Epidermal melanocyte (primary cell): ENCODE measurements at regions not wholly inside any gene's neighbourhood (a gene's known extent, or its start where the extent isn't known, plus 50 kb on each side); places are given as distances from the start of the nearest gene placed in this dataset.

Source experiments
- DNase-seq: peaks from one replicate; pipeline ENCODE4 v3.0.0; 2011; ENCODE audit warnings: low spot score; ENCODE audit not compliant: insufficient read length

GRCh38 chr5:77569409-77569808, 69.1 kb downstream of the OTP start:
- DNase-seq, result no peak

GRCh38 chr5:77568555-77568954, 70.0 kb downstream of the OTP start:
- no peak for DNase-seq

- DNase-seq, result no peak
Measured at GRCh38 chr5:77568082-77568481, 70.4 kb downstream of the OTP start.

GRCh38 chr5:77563475-77563874, 71.4 kb upstream of the WDR41 start:
- no peak for DNase-seq

GRCh38 chr5:77561965-77562364, 69.8 kb upstream of the WDR41 start:
- no peak for DNase-seq

- peak; percentile 32 for DNase-seq
Measured at GRCh38 chr5:77560677-77561263, 68.7 kb upstream of the WDR41 start.

- DNase-seq, result no peak
Measured at GRCh38 chr5:77558266-77558665, 66.2 kb upstream of the WDR41 start.

GRCh38 chr5:77550406-77550805, 58.3 kb upstream of the WDR41 start:
- no peak for DNase-seq

- no peak for DNase-seq
Measured at GRCh38 chr5:77545285-77545684, 53.2 kb upstream of the WDR41 start.
